G401 (cell line): ENCODE measurements at regions not wholly inside any gene's neighbourhood (a gene's known extent, or its start where the extent isn't known, plus 50 kb on each side); places are given as distances from the start of the nearest gene placed in this dataset.
"Not testable (repeated sequence)": the region's sequence is repeated elsewhere in the genome, so short reads cannot be mapped to it uniquely, and the experiment has no call there.

Experiments
- DNase-seq: peaks from one replicate; pipeline ENCODE4 v3.0.0-alpha.2; 2015; ENCODE audit warnings: low spot score
- in situ Hi-C: cut with HindIII; loops from 2 replicates; pipeline ENCODE4 v1.10.0; 2016; ENCODE audit warnings: low sequenced_read_pairs, mixed read lengths

GRCh38 chr11:121358760-121359159 is 66.2 kb downstream of the SC5D start:
- no peak for DNase-seq
- in situ Hi-C loops = no loop called here

GRCh38 chr11:121359591-121359990 is 67.0 kb downstream of the SC5D start:
- DNase-seq = peak; percentile 40
- in situ Hi-C loops = no loop called here

- DNase-seq, in situ Hi-C loops: not testable (repeated sequence)
Measured at GRCh38 chr11:121362955-121363354, 70.4 kb downstream of the SC5D start.

GRCh38 chr11:121365304-121365703 is 72.7 kb downstream of the SC5D start:
- in situ Hi-C loops = no loop called here
- peak; percentile 98 for DNase-seq

- in situ Hi-C loops = no loop called here
- DNase-seq = no peak
Measured at GRCh38 chr11:121366038-121366437, 73.5 kb downstream of the SC5D start.

- peak; percentile 51 for DNase-seq
- in situ Hi-C loops = no loop called here
Measured at GRCh38 chr11:121367001-121367843, 74.7 kb downstream of the SC5D start.

GRCh38 chr11:121367844-121368225 is 75.3 kb downstream of the SC5D start:
- DNase-seq = no peak
- in situ Hi-C loops = no loop called here

GRCh38 chr11:121368364-121369240 is 76.0 kb downstream of the SC5D start:
- in situ Hi-C loops = no loop called here
- DNase-seq = no peak

- no peak for DNase-seq
- in situ Hi-C loops = no loop called here
Measured at GRCh38 chr11:121369366-121369765, 76.8 kb downstream of the SC5D start.

GRCh38 chr11:121372028-121372427 is 79.5 kb downstream of the SC5D start:
- in situ Hi-C loops = no loop called here
- DNase-seq = no peak

GRCh38 chr11:121372671-121373429 is 79.3 kb upstream of the SORL1 start:
- in situ Hi-C loops = no loop called here
- DNase-seq = no peak

GRCh38 chr11:121374286-121374985 is 77.7 kb upstream of the SORL1 start:
- in situ Hi-C loops = no loop called here
- DNase-seq = no peak

- DNase-seq = no peak
- in situ Hi-C loops = no loop called here
Measured at GRCh38 chr11:121376130-121376529, 76.0 kb upstream of the SORL1 start.

GRCh38 chr11:121379145-121379810 is 72.8 kb upstream of the SORL1 start:
- DNase-seq, in situ Hi-C loops: not testable (repeated sequence)

GRCh38 chr11:121383716-121384115 is 68.4 kb upstream of the SORL1 start:
- DNase-seq = peak; percentile 82
- in situ Hi-C loops = no loop called here

GRCh38 chr11:121385688-121386087 is 66.4 kb upstream of the SORL1 start:
- in situ Hi-C loops = no loop called here
- DNase-seq = no peak
